Kidney tubule cell (primary cell): ENCODE measurements at regions not wholly inside any gene's neighbourhood (a gene's known extent, or its start where the extent isn't known, plus 50 kb on each side); places are given as distances from the start of the nearest gene placed in this dataset.
"Not testable (repeated sequence)": the region's sequence is repeated elsewhere in the genome, so short reads cannot be mapped to it uniquely, and the experiment has no call there.

Experiments used
- DNase-seq: peaks from one replicate; pipeline ENCODE4 v3.0.0-alpha.2; 2018; ENCODE audit warnings: low spot score

DNA sequence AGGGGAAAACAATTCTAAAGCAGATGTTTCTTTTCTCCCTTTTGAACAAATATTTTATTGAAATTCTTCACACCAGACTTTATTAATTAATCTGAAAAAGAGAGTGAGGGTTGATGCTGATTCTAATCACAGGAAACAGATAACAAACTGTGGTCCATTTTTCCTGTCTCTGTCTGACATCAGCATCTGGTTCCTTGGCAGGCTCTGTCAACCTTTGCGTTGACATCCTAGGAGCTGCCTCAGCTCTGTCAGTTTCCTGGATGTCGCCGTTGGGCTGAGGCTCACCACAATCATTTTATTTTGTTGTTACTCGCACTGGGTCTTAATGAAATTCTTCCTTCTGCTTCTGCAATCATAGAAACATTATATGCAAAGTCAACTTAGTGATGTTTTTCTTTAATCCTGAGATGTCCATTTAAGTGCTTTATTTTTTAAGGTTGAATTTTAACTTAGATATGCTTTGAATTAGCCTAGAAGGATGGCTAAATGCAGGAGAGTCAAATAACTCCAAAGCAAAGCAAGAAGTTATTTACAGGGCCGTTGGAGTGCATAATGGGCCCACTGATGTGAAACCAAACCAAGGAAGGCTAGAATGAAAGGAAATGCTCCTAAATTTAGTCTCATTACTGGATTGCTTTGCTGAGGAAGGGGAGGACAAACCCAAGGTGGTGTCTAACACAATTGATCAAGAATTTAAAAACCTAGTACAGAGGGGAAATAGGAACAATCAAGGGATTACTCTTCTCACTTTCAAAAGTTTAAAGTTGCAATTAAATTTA, 542.4 kb downstream of the FLRT2 start:
- no peak for DNase-seq

DNA sequence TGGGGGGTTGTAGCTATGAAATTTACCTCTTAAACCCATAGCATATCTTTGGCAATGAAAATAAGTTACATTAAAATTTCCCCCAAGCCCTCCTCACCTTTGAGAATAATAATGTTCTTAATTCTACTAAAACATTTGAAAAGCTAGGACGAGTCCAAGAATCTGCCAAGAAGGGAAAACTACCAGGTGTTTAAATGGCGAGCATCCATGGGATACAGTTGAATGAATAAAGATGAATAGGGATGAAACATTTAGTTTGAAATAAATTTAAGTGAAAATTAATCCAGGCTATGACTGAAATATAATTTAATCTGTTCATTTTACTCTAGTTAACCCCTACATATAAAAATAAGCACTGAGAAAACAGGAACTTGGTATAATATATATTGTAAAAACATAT, 536.7 kb downstream of the FLRT2 start:
- DNase-seq, result no peak

DNA sequence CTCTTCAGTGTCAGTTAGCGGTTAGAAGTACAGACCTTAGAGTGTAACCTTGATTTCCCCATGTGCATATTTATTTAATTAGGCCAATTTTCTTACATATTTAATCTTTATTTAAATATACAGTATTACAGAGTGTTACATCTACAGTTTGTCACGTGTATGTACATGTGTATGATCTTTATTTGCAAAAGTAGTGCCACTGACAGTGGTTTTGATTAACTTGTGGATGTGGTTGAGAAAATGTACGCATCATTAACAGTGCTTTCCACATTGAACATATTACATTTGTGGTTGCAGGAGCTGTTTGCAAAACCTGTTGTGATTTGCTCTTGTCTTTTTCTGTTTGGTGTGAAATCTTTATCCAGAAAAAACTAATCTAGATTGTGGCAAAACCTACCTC, 535.5 kb downstream of the FLRT2 start:
- DNase-seq, result no peak

DNA sequence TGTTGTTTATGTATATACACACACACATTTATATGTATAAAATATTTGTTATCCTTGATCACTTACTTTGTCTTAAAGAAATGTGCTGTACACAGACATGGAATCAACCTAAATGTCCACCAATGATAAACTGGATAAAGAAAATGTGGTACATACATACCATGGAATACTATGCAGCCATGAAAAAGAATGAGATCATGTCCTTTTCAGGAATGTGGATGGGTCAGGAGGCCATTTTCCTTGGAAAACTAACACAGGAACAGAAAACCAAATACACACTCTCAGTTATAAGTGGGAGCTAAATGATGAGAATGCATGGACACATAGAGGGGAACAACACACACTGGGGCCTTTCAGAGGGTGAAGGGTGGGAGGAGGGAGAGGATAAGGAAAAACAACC, 534.7 kb downstream of the FLRT2 start:
- not testable (repeated sequence) for DNase-seq

DNA sequence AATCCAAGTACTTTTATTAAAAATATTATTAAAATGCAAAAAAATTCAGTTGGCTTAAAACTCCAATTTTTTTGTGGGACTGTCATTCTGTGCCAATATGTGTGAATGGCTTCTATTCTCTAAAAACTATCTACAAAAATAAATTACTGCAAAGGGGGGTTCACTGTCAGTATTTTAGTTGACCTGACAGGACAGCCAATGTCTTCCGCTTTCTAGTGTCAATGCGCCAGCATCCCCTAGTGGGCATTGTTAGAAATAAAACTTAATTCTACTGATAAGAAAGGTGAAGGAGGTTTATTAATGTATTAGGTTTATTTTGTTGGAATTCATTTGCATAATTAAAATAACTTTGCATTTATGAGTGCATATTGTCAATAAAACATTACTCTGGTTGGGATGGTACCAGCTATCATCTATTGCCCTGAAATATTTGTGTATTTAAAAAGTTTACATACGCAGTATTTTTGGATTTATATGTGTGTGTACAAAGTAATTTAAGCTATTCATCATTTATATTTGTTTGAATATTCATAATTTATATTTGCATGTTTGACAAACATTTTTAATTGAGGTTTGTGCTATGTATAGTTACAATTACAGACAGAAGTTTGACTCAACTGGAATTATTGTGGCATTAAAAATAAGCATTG, 527.2 kb downstream of the FLRT2 start:
- peak; percentile 28 for DNase-seq

DNA sequence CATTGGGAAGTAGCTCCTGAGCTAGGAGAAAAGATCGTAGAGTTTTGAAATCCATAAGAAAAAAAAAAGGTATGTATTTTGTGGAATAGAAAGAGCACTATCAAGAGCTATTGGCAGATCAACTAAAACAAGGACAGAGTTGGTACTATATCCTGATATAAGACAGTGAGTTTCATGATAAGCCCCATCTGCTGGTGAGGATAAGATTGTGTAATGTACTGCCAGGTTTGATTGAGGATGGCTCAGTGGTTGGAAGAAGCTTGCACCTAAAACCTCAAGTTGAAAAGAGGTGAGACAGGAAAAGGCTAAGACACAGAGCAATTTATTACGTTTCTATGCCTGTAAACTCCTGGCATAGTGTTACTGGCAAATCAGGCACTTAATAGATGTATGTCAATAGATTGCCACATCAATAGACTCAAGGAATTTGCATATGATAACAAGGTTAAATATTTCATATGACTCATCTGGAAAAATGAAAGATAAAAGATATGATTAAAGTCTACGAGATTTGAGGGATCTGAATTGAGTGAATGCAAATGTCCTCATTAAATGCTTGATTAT, 525.6 kb downstream of the FLRT2 start:
- DNase-seq, result no peak

DNA sequence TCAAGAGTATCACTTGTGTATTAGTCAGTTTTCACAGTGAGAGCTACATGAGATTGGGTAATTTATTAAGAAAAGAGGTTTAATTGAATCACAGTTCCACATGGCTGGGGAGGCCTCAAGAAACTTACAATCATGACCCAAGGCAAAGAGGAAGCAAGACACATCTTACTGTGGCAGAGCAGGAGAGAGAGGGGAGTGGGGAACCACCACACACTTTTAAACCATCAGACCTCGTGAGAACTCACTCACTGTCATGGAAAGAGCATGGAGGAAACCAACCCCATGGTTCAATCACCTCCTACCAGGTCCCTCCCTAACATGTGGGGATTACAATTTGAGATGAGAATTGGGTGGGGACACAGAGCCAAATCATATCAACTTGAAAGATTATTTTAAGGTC, 522.9 kb downstream of the FLRT2 start:
- DNase-seq, result no peak

DNA sequence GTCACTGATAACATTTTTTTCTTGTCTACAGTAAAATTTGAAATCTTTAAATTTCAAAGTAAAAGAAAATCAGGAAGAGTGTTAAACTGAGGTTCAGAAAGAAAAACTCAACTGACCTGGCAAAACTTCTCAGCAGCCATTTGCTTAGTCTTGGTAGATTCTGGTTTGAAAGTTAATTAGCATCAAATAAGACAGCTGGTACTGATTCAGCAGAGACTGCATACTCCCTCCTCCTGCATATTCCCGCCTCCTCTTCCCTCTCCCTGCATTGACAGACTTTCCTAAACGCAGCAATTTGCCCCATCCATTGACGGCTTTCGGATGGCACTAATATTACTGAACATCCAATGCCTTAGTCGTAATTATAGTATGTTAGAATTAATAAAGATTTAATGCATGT, 520.8 kb downstream of the FLRT2 start:
- DNase-seq, result no peak

DNA sequence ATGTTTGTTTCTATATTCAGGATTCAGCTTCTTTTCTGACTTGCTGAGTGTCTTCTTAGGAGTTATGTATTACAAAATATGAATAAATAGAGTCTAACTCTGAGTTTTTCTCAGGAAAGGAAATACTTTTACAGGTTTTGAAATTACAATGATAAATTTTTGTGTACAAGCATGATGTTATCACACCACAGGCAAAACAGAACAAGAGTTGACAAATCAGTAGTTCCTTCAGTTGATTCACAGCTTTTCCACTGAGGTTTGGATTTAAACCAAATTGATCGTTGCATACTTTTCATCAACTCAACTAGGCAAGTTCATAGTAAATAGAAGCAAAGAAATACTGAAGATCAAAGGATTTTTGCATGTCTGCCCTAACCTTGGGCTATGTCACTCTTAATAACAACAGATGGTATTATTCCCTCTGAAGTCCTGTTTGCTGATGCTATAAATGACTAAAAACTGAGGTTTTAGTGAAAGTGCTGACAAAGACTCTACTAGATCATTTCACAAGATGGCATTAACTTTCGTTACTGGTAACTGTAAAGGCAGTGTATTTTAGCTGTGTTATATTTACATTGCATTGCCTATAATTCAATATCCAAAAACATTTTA, 520.2 kb downstream of the FLRT2 start:
- DNase-seq, result no peak

DNA sequence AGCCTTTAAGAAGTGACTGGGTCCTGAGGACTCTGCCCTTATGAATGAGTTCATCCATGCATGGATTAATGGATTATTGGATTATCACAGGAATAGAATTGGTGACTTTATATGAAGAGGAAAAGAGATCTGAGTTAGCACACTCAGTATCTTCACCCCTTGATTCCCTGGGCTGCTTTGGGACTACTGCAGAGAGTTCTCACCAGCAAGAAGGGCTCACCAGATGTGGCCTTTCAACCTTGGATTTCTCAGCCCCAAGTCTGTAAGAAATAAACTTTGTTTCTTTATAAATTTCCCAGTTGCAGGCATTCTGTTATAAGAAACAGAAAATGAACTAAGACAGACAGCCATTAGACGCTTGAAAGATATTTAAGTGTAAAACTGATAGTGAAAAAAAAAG, 509.2 kb downstream of the FLRT2 start:
- DNase-seq, result no peak

DNA sequence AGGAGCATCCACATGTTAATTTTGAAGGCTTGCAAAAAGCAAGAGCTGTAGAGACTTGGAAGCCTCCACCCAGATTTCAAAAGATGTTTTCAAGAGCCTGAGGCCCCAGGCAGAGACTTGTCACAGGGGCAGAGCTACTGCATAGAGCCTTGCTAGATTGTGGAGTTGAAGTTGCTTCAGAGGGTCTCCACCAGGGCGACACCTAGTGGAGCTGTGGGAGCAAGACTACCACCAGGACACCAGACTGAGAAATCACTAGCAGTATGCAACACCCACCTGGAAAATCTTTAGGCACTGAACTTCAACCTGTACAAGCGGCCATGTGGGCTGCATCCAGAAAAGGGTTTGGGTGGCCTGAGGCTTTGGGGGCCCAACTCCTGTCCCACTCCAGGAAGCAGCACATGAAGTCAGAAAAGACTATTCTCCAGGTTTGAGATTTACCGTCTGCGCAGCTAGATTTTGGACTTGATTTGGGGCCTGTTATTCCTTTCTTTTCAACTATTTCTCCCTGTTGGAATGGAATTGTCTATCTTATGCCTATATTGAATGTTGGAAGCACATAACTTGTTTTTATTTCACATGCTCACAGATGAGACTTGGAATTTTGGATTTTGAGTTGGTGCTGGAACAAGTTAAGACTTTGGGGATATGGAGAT, 508.6 kb downstream of the FLRT2 start:
- DNase-seq, result peak; percentile 41

DNA sequence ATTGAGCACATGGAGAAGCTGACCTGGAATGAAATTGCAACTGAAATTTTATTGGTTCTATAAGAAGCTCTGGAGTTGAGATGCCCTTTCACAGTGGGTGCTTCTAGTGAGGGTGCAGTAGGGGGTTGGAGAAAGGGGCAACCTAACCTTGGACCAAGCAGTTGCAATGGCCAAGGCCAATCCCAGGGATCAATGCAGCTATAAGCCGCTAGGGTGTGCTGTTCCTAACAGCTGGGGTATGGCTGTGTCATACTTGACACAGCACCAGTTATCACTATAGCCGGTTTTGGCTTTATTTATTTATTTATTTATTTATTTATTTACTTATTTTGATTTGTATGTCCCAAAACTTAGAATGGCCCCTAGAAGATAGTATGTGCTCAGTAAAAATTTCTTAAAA, 505.9 kb downstream of the FLRT2 start:
- DNase-seq, result peak; percentile 31

DNA sequence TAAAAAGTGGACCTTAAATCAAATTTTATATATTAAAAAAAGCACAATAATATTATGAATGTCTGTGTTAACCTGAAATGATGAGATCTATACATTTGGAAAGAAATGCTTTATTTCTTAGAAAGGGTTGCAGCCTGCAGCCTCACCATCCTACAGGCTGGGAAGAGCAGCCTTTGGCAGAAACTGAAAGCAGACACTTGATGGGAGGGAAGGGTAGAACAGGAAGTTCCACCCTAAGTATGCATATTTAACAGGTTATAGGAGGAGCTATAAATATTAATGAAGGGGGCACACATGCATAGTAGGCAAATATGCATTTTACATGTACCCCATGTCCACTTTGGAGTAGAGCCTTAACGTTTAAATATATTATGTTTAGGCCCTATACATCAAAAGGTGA, 498.0 kb downstream of the FLRT2 start:
- DNase-seq, result no peak

DNA sequence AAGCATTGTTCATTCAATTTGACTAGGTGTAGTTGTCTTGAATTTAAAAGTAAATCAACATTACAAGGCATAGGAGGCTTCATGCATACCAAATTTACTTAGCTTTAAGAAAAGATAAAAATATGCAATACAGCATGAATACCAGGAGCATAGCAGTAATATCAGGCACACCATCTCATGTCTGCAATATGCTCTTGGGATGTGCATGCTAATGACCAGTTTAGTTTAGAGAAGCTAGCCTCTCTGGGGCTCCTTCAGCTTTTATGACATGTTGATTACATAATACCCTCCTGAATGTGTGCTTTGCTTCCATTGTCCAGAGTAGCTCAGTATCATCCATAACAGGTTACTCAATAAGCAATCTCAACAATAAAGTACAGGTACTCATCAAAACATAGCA, 497.2 kb downstream of the FLRT2 start:
- DNase-seq, result no peak

DNA sequence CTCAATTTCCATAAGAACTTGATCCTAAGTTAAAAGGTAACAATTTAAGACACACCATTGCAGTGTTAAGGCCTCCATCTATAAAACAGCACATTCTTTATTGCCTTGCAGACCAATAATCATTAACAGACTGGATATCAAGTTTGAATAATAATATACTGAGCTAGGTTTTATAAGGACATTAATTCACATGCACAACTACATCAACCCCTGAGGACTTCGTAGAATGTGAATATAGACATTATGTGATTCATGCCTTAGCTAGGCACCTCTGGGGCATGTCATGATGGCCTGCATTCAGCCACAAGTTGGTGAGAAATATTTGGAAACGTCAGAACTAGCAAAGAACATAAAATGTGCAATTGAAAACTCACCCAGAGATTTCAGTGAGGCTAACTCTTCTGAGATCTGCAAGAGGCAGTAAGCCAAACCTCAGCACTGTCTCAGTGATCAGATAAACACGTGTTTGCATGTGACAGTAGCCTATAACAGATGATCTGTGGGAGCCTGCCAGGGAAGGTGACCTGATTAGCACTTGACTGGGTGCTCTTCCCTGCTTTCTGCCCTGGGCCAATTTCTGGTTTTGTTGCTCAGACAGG, 492.2 kb downstream of the FLRT2 start:
- peak; percentile 61 for DNase-seq

DNA sequence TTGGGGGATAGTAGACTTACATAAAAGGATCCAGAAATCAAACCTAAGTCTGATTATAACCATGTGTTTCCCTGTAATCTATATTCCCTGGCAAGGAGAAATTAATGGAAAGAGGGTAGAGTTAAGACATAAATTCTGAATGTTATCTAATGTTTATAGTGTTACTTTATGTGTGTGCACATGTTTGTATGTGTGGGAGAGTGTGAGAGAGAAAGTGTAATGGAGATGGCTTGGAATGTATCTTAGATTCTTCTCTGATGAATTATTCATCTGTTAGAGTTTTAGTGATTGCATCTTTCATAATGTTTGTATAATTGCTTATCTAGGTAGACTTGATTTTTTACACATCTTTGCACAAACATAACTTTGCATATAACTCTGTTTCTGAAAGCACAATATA, 490.9 kb downstream of the FLRT2 start:
- no peak for DNase-seq

DNA sequence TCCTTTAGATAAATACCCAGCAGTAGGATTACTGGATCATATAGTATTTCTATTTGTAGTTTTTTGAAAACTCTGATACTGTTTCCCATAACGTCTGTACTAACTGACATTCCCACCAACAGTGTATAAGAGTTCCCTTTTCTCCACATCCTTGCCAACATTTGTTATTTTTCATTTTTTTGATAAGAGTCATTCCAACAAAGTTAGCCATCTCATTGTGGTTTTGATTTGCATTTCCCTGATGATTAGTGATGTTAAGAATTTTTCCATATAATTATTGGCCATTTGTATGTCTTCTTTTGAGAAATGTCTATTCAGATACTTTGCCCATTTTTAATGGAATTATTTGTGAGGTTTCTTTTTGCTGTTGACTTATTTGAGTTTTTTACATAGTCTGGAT, 486.0 kb downstream of the FLRT2 start:
- no peak for DNase-seq

DNA sequence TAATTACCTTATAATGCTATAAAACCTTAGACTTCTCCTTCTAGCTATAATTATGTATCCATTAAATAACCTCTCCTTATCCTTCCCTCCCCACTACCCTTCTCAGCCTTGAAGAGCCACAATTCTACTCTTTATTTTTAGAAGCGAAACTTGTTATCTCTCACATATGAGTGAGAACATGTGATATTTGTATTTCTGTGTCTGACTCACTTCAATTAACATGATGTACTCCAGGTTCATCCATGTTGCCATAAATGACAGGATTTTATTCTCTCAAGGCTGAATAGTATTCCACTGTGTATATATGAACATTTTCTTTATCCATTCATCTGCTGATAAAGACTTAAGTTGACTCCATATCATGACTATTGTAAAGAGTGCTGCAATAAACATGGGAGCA, 485.6 kb downstream of the FLRT2 start:
- no peak for DNase-seq

DNA sequence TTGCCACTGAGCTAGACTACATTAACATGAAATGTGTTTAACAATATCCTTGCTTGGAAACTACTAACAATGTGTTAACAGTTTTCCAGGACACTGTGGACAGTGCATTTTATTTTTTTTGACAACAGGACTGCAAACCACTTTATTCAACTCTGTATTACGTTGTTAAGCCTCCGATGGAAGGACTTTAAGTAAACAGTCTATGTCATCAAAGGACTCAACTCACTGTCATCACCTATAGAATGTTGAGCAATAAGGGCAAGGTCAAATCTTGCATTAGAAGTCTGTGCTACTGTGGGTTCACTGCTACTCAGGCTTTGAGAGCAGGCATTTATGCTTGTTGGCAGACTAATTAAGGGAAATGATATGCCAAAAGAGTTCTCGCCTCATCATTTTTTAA, 483.7 kb downstream of the FLRT2 start:
- no peak for DNase-seq

DNA sequence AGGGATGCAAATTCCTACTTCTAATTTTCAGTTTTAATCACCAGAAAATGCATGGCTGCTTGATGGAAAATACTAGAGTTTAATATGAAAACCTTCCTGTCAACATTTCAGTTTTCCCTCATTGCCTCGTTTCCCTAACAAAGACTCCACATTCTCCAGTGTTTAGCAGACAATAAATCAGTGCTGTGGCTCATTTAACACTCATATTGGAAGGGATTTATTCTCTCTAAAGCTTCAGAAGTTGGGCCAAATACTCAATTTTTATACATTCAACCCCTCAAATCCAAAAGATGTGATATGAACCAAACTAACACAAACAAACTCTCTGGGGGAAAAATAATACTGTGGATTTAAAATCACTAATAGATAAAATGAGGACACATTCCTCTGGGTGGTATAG, 482.5 kb downstream of the FLRT2 start:
- DNase-seq, result no peak

DNA sequence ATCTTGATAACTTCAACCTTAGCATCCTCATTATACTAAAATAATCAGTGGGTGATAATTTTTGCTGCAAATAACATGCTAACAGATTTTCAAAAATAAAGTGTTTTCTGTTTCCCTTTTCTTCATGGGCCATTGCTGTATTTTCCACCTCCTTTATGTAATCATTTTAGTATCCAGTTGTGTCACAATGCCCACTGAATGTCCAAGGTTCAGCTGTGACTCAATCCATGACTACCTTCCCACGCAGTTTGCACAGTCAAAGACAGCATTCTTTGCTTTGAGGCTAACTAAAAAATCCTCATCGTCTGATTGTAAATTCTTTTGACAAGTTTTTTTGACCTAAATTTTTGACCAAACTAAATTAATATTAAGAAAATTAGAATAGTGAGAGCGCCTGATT, 474.1 kb downstream of the FLRT2 start:
- peak; percentile 11 for DNase-seq

DNA sequence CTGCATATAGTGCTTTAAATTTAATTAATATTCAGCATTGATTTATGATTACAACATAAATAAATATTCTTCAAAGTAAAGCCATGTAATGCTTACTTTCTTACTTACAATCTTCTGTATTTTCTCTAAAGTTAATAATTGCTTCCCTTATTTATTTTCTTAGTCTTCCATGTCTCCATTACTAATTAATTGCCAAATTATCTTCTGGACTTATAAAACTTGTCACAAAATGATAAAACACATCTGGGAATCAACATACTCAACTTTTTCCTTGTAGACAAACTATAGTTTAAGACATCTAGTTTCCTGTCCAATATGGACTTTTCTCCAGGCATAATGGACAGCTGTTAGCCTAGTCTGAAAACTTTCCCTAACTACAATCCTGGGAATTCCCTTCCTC, 466.6 kb downstream of the FLRT2 start:
- no peak for DNase-seq
